Right renal cortex interstitium (tissue), 3 donors: ENCODE measurements at regions not wholly inside any gene's neighbourhood (a gene's known extent, or its start where the extent isn't known, plus 50 kb on each side); places are given as distances from the start of the nearest gene placed in this dataset.

Experiments
- DNase-seq, 3 donors: peaks; one replicate each; pipeline ENCODE4 v3.0.0-alpha.2; 2013; ENCODE audit warnings: low read depth in 3 of 3, low spot score in 2 of 3

GRCh38 chr11:15757048-15757698, 599.2 kb downstream of the SOX6 start:
- no peak for DNase-seq

- DNase-seq, result no peak
Observed at GRCh38 chr11:15758857-15759465, 597.4 kb downstream of the SOX6 start.

GRCh38 chr11:15761235-15761634, 595.1 kb downstream of the SOX6 start:
- DNase-seq, result no peak

GRCh38 chr11:15764326-15764725, 592.0 kb downstream of the SOX6 start:
- DNase-seq, result no peak

- no peak for DNase-seq
Observed at GRCh38 chr11:15764948-15765347, 591.4 kb downstream of the SOX6 start.

GRCh38 chr11:15765530-15765929, 590.8 kb downstream of the SOX6 start:
- DNase-seq, result no peak

- no peak for DNase-seq
Observed at GRCh38 chr11:15768321-15768720, 588.0 kb downstream of the SOX6 start.

- DNase-seq, result peak in 1 of 3 donors; percentile 41
Observed at GRCh38 chr11:15769203-15769602, 587.1 kb downstream of the SOX6 start.

GRCh38 chr11:15770798-15771414, 585.4 kb downstream of the SOX6 start:
- DNase-seq, result no peak

- no peak for DNase-seq
Observed at GRCh38 chr11:15772547-15772946, 583.8 kb downstream of the SOX6 start.

GRCh38 chr11:15772981-15773380, 583.4 kb downstream of the SOX6 start:
- DNase-seq, result no peak

GRCh38 chr11:15773476-15774387, 582.6 kb downstream of the SOX6 start:
- no peak for DNase-seq

GRCh38 chr11:15774388-15774939, 581.9 kb downstream of the SOX6 start:
- no peak for DNase-seq

GRCh38 chr11:15775015-15775541, 581.3 kb downstream of the SOX6 start:
- DNase-seq, result no peak

GRCh38 chr11:15775797-15776196, 580.5 kb downstream of the SOX6 start:
- DNase-seq, result no peak

GRCh38 chr11:15776366-15776765, 580.0 kb downstream of the SOX6 start:
- DNase-seq, result no peak

- DNase-seq, result no peak
Observed at GRCh38 chr11:15779518-15779917, 576.8 kb downstream of the SOX6 start.

GRCh38 chr11:15780382-15780781, 576.0 kb downstream of the SOX6 start:
- DNase-seq, result no peak

- DNase-seq, result no peak
Observed at GRCh38 chr11:15780837-15781236, 575.5 kb downstream of the SOX6 start.

- no peak for DNase-seq
Observed at GRCh38 chr11:15783619-15784018, 572.7 kb downstream of the SOX6 start.
